K562 (cell line): ENCODE measurements at regions not wholly inside any gene's neighbourhood (a gene's known extent, or its start where the extent isn't known, plus 50 kb on each side); places are given as distances from the start of the nearest gene placed in this dataset.

Source experiments
- ATAC-seq: fragments of 200-7000 bp; cut with Tn5 transposase; 3 replicates; pipeline ENCODE4 v1.9.1; 2020; ENCODE audit warnings: moderate library complexity
- BruUV-seq: library from RNA; stranded (reverse); fragments of 400-500 nt; replicated peaks from 2 replicates; lab custom pipeline; 2021; lab: Mats Ljungman, UMichigan
- CTCF ChIA-PET: fragments of 300-600 bp; formaldehyde crosslinking; extraction: SDS; loops from one replicate; lab custom pipeline; 2021; ENCODE audit warnings: low intra/inter-chr PET ratio; lab: Yijun Ruan, JAX
- POLR2A ChIA-PET: fragments of 300-600, 350-650 bp; sonication (Branson Sonifier 250); formaldehyde crosslinking; extraction: SDS; loops from one replicate; lab custom pipeline; 2021; ENCODE audit warnings: antibody characterized with exemption, inconsistent platforms; lab: Yijun Ruan, JAX
- DNase-seq, 4 experiments: peaks; one replicate each; pipeline versions ENCODE4 v3.0.0 to v3.0.0-alpha.2; 2011 to 2018; ENCODE audit warnings: low spot score in 3 of 4, mixed read lengths in 3 of 4; ENCODE audit errors: extremely low read depth in 1 of 4
- FAIRE-seq: peaks from 2 replicates; lab custom pipeline; 2011; peaks lifted over from hg19 to GRCh38; lab: Jason Lieb, UNC
- H2AFZ ChIP-seq: 2 replicates; pipeline ENCODE4 v1.6.0; 2011; ENCODE audit warnings: low read depth, low read length, control low read depth, inconsistent platforms
- H3K27ac ChIP-seq: fragments of 200-600 bp; 3 replicates; pipeline ENCODE4 v1.8.0; 2011; ENCODE audit warnings: low read depth, mild to moderate bottlenecking, control low read depth, inconsistent platforms, low read length, moderate library complexity, mixed read lengths; ENCODE audit errors: extremely low read depth
- H3K27me3 ChIP-seq, 2 experiments: fragments of 300-600 bp in 1 of 2; 2 replicates in 1 of 2; 3 replicates in 1 of 2; pipeline versions ENCODE4 v1.6.0 to v1.8.0; 2011; ENCODE audit warnings: inconsistent platforms in 2 of 2, low read length in 2 of 2, mild to moderate bottlenecking in 1 of 2, mixed read lengths in 1 of 2, moderate library complexity in 1 of 2; ENCODE audit not compliant: control insufficient read depth in 2 of 2, insufficient read depth in 2 of 2
- H3K36me3 ChIP-seq: fragments of 300-600 bp; 3 replicates; pipeline ENCODE4 v1.8.0; 2011; ENCODE audit warnings: mild to moderate bottlenecking, low read length, inconsistent platforms; ENCODE audit not compliant: control insufficient read depth, insufficient read depth
- H3K4me1 ChIP-seq, 2 experiments: fragments of 200-600 bp in 1 of 2; replicated peaks in 1 of 2; 2 replicates in 1 of 2; 3 replicates in 1 of 2; pipeline versions ENCODE4 v1.5.1 to v1.8.0; 2011; ENCODE audit warnings: inconsistent platforms in 2 of 2, low read length in 2 of 2, mild to moderate bottlenecking in 1 of 2, mixed read lengths in 1 of 2, moderate library complexity in 1 of 2; ENCODE audit not compliant: control insufficient read depth in 2 of 2, insufficient read depth in 2 of 2
- H3K4me2 ChIP-seq: 2 replicates; pipeline ENCODE4 v1.6.1; 2011; ENCODE audit warnings: low read length, control low read depth, inconsistent platforms, mixed read lengths; ENCODE audit not compliant: insufficient read depth
- H3K4me3 ChIP-seq: fragments of 200-600 bp; sonication (generic), shearing (Covaris generic); 2 replicates; pipeline ENCODE4 v1.5.1; 2016; ENCODE audit warnings: control low read depth, inconsistent platforms
- H3K79me2 ChIP-seq: fragments of 200-600 bp; 3 replicates; pipeline ENCODE4 v1.8.0; 2011; ENCODE audit warnings: low read length, inconsistent platforms; ENCODE audit not compliant: control insufficient read depth, insufficient read depth
- H3K9ac ChIP-seq, 2 experiments: 2 replicates each; pipeline versions ENCODE4 v1.6.0 to v1.6.1; 2011; ENCODE audit warnings: low read depth in 2 of 2, low read length in 2 of 2, control low read depth in 1 of 2, inconsistent platforms in 1 of 2, mild to moderate bottlenecking in 1 of 2, mixed read lengths in 1 of 2; ENCODE audit not compliant: insufficient read depth in 1 of 2
- H3K9me1 ChIP-seq: one replicate; pipeline ENCODE4 v1.6.0; 2011; ENCODE audit warnings: inconsistent platforms, mild to moderate bottlenecking, low read length, moderate library complexity; ENCODE audit not compliant: control insufficient read depth, insufficient read depth
- H3K9me3 ChIP-seq: replicated peaks from 2 replicates; pipeline ENCODE4 v1.5.1; 2011; ENCODE audit warnings: low read depth, low read length, inconsistent platforms; ENCODE audit not compliant: control insufficient read depth, insufficient read depth
- H4K20me1 ChIP-seq: replicated peaks from 2 replicates; pipeline ENCODE4 v1.6.1; 2011; ENCODE audit warnings: low read length, inconsistent platforms, mixed read lengths; ENCODE audit not compliant: control insufficient read depth, insufficient read depth
- ARID1B ChIP-seq: fragments of 450-650 bp; IDR thresholded peaks from 2 replicates; pipeline ENCODE4 v1.6.1; 2016; ENCODE audit warnings: antibody characterized with exemption, mild to moderate bottlenecking, inconsistent platforms
- ATF3 ChIP-seq, 2 experiments: fragments of 450-650 bp in 1 of 2; sonication (generic) in 1 of 2; formaldehyde crosslinking in 1 of 2; IDR thresholded peaks in 1 of 2; conservative IDR thresholded peaks in 1 of 2; 2 replicates each; pipeline versions ENCODE4 v1.6.1 to v1.8.1; 2016 to 2023; ENCODE audit warnings: mild to moderate bottlenecking in 2 of 2, moderate library complexity in 2 of 2, inconsistent platforms in 1 of 2, missing genetic modification reagents in 1 of 2
- C11orf30 ChIP-seq: fragments of 450-650 bp; IDR thresholded peaks from 2 replicates; pipeline ENCODE4 v1.6.1; 2016; ENCODE audit warnings: low read depth, mild to moderate bottlenecking
- CBFA2T3 ChIP-seq: fragments of 450-650 bp; IDR thresholded peaks from 2 replicates; pipeline ENCODE4 v1.6.1; 2017
- CEBPG ChIP-seq, 3 experiments: fragments of 200-800 bp in 1 of 3; sonication (Bioruptor generic) in 1 of 3; sonication (generic) in 1 of 3; formaldehyde crosslinking in 1 of 3; IDR thresholded peaks in 2 of 3; conservative IDR thresholded peaks in 1 of 3; 2 replicates each; pipeline versions ENCODE4 v1.6.1 to v1.8.0; 2016 to 2022; ENCODE audit warnings: missing compliant biosample characterization in 2 of 3, missing genetic modification characterization in 2 of 3, mild to moderate bottlenecking in 1 of 3, missing genetic modification reagents in 1 of 3
- DPF2 ChIP-seq: fragments of 450-650 bp; IDR thresholded peaks from 2 replicates; pipeline ENCODE4 v1.6.1; 2016
- FOSL1 ChIP-seq: fragments of 200-800 bp; sonication (Bioruptor generic); conservative IDR thresholded peaks from 2 replicates; pipeline ENCODE4 v1.6.1; 2016; ENCODE audit warnings: missing genetic modification characterization, missing compliant biosample characterization
- HES1 ChIP-seq: fragments of 450-650 bp; IDR thresholded peaks from 2 replicates; pipeline ENCODE4 v1.6.1; 2016; ENCODE audit warnings: low read depth, mild to moderate bottlenecking, moderate library complexity
- KLF16 ChIP-seq: IDR thresholded peaks from 2 replicates; pipeline ENCODE4 v1.6.1; 2016; ENCODE audit warnings: antibody characterized with exemption
- MAFG ChIP-seq: fragments of 450-650 bp; conservative IDR thresholded peaks from 2 replicates; pipeline ENCODE4 v1.6.1; 2016; ENCODE audit warnings: missing genetic modification characterization, missing compliant biosample characterization
- MTA1 ChIP-seq: fragments of 450-650 bp; IDR thresholded peaks from 2 replicates; pipeline ENCODE4 v1.6.1; 2017; ENCODE audit warnings: borderline replicate concordance
- NFE2 ChIP-seq: IDR thresholded peaks from 2 replicates; pipeline ENCODE4 v1.6.1; 2014; ENCODE audit warnings: antibody characterized with exemption, low read depth
- RFX1 ChIP-seq: fragments of 450-650 bp; IDR thresholded peaks from 2 replicates; pipeline ENCODE4 v1.6.1; 2016; ENCODE audit warnings: mild to moderate bottlenecking, moderate library complexity
- SIN3B ChIP-seq: fragments of 450-650 bp; IDR thresholded peaks from 2 replicates; pipeline ENCODE4 v1.6.1; 2017; ENCODE audit warnings: low read depth, mild to moderate bottlenecking, moderate library complexity
- SMARCA4 ChIP-seq: fragments of 450-650 bp; IDR thresholded peaks from 2 replicates; pipeline ENCODE4 v1.6.1; 2016
- SMARCE1 ChIP-seq: fragments of 450-650 bp; IDR thresholded peaks from 2 replicates; pipeline ENCODE4 v1.7.1; 2016; ENCODE audit warnings: mild to moderate bottlenecking
- SOX6 ChIP-seq: fragments of 450-650 bp; IDR thresholded peaks from 2 replicates; pipeline ENCODE4 v1.6.1; 2014; ENCODE audit warnings: mild to moderate bottlenecking
- TAL1 ChIP-seq: fragments of 450-650 bp; IDR thresholded peaks from 2 replicates; pipeline ENCODE4 v1.6.1; 2016; ENCODE audit warnings: mild to moderate bottlenecking
- TEAD4 ChIP-seq, 2 experiments: sonication (generic) in 1 of 2; formaldehyde crosslinking in 1 of 2; IDR thresholded peaks; 2 replicates each; pipeline versions ENCODE4 v1.6.1 to v1.8.0; 2012 to 2022; ENCODE audit warnings: borderline replicate concordance in 1 of 2, inconsistent platforms in 1 of 2, low read length in 1 of 2, mild to moderate bottlenecking in 1 of 2, missing genetic modification reagents in 1 of 2
- ZNF584 ChIP-seq: fragments of 200-800 bp; sonication (Bioruptor generic); IDR thresholded peaks from 2 replicates; pipeline ENCODE4 v1.6.1; 2016; ENCODE audit warnings: low read depth, mild to moderate bottlenecking, missing genetic modification characterization, missing compliant biosample characterization
- WGBS: fragments of 100-300 bp; shearing (Covaris generic); methylation state at CpG from one replicate; pipeline ENCODE4 v1.1.6; 2016; ENCODE audit warnings: low coverage, mixed read lengths; ENCODE audit not compliant: insufficient coverage; ENCODE audit errors: missing lambda C conversion rate; 5-methylcytosine and 5-hydroxymethylcytosine counted together
- in situ Hi-C: fragments of 300-500 bp; cut with MboI; formaldehyde crosslinking; loops from 4 replicates; pipeline ENCODE4 v1.15.0; 2018; ENCODE audit warnings: inconsistent platforms, mixed read lengths
- intact Hi-C: fragments of 100-400 bp; cut with micrococcal nuclease; formaldehyde crosslinking; loops from 2 replicates; pipeline ENCODE4 v1.14.2; 2022

DNA sequence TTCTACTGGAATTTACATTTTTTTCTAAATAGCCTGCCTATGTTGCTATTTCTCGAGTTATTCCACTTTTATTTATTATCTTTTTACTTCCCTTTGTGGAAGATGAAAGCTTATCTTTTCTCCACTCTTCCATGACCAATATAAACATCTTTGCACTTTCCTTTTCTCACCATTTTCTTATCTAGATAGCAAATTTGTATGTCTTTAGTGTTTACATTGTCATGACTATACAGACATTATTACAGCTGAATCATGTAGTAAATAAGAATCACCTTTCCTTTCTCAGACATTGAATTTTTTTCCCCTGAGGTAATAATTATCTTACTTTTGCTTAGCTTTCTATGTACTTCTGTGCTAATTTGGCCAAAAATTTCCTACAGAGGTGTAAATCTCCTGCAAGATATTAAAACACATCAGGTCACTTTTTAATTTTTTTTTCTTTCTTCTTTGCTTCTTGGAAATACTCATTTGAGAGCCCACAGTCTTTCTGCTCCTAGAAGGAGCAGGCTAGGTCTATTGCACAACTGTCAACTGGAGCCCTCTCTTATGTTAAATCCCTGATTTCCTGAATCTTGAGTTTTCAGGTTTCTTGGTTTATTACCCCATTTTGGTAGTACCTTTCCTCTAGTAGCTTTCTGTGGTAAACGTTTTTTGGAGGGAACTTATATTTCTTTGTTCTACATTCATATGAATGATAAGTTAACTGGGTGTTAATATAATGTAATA, 109.0 kb upstream of the ATP2B1 start:
- in situ Hi-C loops, result no loop called here
- Histone ChIP-seq H3K4me3 (no peak overlapping the region), H4K20me1 (no peaks in the 10 kb centered on the region), H3K27me3 (no peaks in the 10 kb centered on the region), H3K9ac (no peak overlapping the region), H2AFZ (no peak overlapping the region), H3K27ac (no peak overlapping the region), H3K9me3 (no peaks in the 10 kb centered on the region), H3K36me3 (no peaks in the 10 kb centered on the region), H3K79me2 (no peaks in the 10 kb centered on the region), H3K4me2 (no peak overlapping the region), H3K4me1 (0 out of 5 replicates have a peak, but pooled peaks cover 0 to 5% of the 10 kb centered on the region in 2 experiments), H3K9me1 (no peaks in the 10 kb centered on the region)
- no TSS peak for BruUV-seq
- WGBS, result 0% methylated on average over 2 of the region's 2 CpGs
- CTCF ChIA-PET, result interaction anchor here (0.6 kb wide), 1 partner anchor 56 kb away, joined by 3 read pairs; no protein-coding TSS in a partner anchor
- FAIRE-seq (no peak), ATAC-seq (no peak), DNase-seq (no peak)
- POLR2A ChIA-PET, result interaction anchor here (1.9 kb wide), 1 partner anchor 18 kb away, joined by 6 read pairs; no protein-coding TSS in a partner anchor
- intact Hi-C loops, result no loop called here
- TF ChIP-seq TEAD4 (IDR thresholded peaks at IDR 0.05; ENCODE audit: low read length), result peak; percentile 30; the same call in 1 of the 2 replicates
- no peak for TF ChIP-seq TEAD4 (CRISPR knock-in tag; IDR thresholded peaks at IDR 0.05; ENCODE audit: borderline replicate concordance)
- TF ChIP-seq SOX6, result peak; percentile 71
- peak; percentile 40; the same call in 1 of the 2 replicates for TF ChIP-seq HES1
- peak; percentile 50; the same call in 1 of the 2 replicates for TF ChIP-seq FOSL1 (tag)
- TF ChIP-seq SMARCA4, result peak; percentile 39; the same call in 1 of the 2 replicates
- peak; percentile 28; the same call in 1 of the 2 replicates for TF ChIP-seq MTA1
- peak; percentile 22; the same call in 1 of the 2 replicates for TF ChIP-seq RFX1
- peak; percentile 19; the same call in 1 of the 2 replicates for TF ChIP-seq ATF3 (IDR thresholded peaks at IDR 0.05)
- no peak for TF ChIP-seq ATF3 (CRISPR knock-in tag; conservative IDR thresholded peaks at IDR 0.05)
- TF ChIP-seq CEBPG (CRISPR knock-in tag; IDR thresholded peaks at IDR 0.05), result no peak; the same call in 1 of the 2 replicates
- TF ChIP-seq CEBPG (tag; conservative IDR thresholded peaks at IDR 0.05 in 1 of 2, IDR thresholded peaks at IDR 0.05 in 1 of 2), result peak; percentile 60 to 67
- TF ChIP-seq MAFG (tag), result peak; percentile 53
- peak; percentile 35; the same call in 1 of the 2 replicates for TF ChIP-seq DPF2
- TF ChIP-seq SMARCE1, result peak; percentile 82; the same call in 1 of the 2 replicates
- TF ChIP-seq ARID1B, result peak; percentile 74
- 0 out of 2 replicates have a peak, but pooled peaks have one; percentile 24 for TF ChIP-seq CBFA2T3
- TF ChIP-seq ZNF584 (CRISPR knock-in tag), result no peak
- peak; percentile 36; the same call in 1 of the 2 replicates for TF ChIP-seq C11orf30
- peak; percentile 20; the same call in 1 of the 2 replicates for TF ChIP-seq TAL1
- TF ChIP-seq NFE2, result peak; percentile 40; the same call in 1 of the 2 replicates
- TF ChIP-seq SIN3B, result no peak
- TF ChIP-seq KLF16, result no peak
